CD4-positive, alpha-beta T cell treated with Interleukin-15 for 1 hour (primary cell): ENCODE measurements at regions not wholly inside any gene's neighbourhood (a gene's known extent, or its start where the extent isn't known, plus 50 kb on each side); places are given as distances from the start of the nearest gene placed in this dataset.
A peak's percentile ranks its signal among the peaks of the same experiment; 100 is the strongest.

ENCODE experiments used
- DNase-seq: peaks from one replicate; pipeline ENCODE4 v3.0.0-alpha.2; 2020

DNA sequence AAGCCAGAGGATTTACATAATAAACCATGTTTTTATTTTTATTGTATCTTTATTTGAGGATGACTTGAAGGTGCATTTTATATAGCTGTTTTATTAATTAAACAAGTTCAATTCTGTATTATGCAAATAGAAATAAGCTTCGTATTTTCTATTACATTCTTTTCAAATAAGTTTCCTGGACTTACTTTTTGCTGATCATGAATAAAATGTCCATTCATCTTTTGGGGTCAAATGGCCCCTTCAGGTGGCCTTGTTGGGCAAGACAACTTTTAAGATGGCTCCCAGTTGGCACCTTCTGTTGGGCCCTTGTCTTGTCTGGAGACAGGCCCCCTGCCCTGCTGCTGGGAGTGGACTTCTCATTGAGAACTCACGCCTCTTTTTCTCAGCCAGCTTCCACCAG is 654.6 kb upstream of the NOX3 start:
- DNase-seq = no peak

DNA sequence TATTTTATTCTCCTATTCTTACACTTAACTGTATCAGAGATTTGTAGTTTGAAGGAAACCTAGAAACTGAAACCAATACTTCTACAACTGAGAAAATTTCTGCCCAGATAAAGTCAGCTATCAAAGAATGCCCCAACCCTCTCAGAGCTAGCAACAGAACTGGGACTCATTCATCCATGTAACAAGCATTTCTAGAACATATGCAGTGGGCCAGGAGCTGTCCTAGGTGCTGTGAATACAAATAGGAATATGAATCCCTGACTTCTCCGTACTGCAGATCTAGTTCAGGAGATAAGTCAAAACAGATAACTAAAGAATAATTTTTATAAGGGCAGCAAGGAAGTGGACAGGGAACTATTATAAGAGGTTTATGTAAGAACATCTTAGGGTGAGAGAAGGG is 654.1 kb upstream of the NOX3 start:
- no peak for DNase-seq

DNA sequence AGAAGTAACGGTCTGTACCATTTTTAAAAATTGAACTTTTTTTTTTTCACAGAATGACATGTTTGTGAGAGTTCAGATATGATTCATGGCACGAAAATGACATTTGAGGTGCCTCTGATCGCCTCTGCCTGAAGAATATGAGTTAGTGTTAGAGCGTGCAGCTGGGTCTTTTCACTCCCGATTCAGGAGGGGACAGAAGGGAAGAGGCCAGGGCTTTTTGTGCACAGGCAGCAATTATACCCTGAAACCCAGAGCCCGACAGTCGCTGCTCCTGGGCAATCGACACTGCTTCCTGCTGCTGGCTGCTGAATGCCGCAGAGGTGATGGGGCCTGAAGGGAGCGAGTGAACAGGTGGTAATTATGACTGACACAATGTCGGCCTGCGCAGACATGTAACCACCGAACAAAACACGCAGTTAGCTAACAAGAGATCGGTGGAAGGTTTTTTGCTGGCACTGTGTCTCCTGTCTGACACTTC is 652.0 kb upstream of the NOX3 start:
- DNase-seq = no peak

DNA sequence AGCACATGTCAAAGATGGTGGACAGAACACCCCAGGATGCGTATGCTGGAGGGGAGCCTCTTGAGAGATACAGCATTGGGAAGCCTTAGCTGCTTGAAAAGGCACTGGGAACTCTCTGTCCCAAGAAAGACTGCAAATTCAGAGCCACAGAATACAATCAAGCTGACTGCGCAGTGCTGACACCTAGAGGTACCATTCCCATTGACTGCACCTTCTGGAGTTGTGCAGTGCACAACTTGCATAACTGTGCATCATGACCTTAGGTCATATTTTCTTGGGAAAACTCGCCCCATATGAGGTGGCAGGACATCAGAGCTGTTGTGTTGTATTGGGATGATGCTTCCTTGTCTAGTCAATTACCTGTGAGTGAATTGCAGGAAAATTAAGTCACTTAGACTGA is 646.5 kb upstream of the NOX3 start:
- no peak for DNase-seq

DNA sequence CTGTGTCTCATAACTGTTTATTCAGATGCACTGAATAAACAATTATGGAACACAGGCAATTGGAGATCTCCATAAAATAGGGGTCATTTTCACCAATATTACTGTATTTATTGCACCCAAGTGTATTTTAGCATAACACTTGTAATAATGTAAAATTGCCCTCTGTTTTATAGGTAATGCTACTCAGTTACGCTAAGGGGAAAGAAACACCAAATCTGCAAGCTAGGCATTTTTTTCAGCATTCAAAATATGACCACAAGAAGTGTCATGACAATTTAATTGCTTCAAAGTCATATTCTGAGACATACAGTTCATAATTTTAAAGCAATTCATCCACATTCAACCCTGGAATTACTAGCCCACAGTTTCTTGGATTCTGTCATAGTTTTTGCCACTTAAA is 643.2 kb upstream of the NOX3 start:
- DNase-seq = no peak

DNA sequence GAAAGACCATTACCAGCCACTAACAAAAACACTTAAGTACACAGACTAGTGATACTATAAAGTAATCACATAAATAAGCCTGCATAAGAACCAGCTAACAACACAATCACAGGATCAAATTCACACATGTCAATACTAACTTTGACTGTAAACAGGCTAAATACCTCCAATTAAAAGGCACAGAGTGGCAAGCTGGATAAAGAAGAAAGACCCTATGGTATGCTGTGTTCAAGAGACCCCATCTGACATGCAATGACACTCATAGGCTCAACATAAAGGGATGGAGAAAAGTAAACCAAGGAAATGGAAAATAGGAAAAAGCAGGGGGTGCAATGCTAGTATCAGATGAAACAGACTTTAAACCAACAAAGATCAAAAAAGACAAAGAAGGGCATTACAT is 631.8 kb upstream of the NOX3 start:
- DNase-seq = no peak

DNA sequence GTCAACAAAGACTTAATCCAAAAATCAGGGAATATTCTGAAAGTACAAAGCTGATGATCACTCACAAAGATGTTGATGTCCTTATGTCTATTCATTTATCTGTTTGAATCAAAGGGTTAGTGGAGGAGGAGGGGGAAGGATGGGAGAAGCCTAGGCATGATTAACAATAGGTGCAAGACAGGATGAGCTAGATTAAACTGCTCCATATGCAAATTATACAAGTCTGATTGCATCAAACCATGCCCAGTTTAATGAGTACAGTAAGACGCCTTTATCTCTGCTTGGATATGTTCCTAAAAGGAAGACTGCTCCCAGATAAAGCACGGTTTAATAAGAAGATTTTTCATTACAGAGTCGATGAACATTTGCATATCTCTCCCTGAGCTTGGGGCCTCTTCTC is 626.4 kb upstream of the NOX3 start:
- no peak for DNase-seq

DNA sequence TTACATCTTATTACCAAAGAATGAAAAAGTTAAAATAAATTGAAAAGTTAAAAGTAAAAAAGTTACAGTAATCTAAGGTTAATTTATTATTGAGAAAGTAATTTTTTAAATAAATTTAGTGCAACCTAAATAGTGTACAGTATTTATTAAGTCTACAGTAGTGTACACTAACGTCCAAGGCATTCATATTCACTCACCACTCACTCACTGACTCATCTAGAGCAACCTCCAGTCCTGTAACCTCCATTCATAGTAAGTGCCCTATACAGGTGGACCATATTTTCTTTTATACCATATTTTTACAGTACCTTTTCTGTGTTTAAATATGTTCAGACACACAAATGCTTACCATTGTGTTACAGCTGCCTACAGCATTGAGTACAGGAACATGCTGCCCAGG is 624.7 kb upstream of the NOX3 start:
- no peak for DNase-seq

DNA sequence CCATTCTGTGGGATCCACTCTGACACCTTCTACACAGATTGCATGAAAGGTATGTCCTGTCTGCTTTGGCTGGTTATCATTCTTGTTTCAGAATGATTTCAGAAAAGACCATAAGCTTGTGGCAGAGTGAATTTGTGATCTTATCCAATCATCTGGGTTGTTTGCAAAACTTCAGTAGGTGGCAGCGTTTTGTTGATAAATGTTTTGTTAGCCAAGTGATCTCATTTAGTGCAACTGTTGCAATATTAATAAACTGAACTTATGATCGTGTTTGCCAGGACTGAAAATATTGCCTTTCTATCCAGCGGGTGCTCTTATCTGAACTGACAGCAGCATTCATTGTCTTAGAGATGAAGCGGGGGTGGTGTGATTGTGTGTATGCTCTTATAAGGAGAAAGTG is 613.2 kb upstream of the NOX3 start:
- DNase-seq = no peak

DNA sequence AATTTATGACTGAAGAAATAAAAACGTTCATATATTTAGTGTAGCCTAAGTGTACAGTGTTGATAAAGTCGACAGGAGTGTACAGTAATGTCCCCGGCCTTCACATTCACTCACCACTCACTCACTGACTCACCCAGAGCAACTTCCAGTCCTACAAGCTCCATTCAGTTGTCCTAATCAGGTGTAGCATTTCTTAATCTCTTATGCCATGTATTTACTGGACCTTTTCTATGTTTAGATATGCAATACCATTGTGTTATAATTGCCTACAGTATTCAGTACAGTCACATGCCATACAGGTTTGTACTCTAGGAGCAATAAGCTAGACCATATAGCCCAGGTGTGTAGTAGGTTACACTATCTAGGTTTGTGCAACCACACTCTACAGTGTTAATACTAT is 610.2 kb upstream of the NOX3 start:
- no peak for DNase-seq

DNA sequence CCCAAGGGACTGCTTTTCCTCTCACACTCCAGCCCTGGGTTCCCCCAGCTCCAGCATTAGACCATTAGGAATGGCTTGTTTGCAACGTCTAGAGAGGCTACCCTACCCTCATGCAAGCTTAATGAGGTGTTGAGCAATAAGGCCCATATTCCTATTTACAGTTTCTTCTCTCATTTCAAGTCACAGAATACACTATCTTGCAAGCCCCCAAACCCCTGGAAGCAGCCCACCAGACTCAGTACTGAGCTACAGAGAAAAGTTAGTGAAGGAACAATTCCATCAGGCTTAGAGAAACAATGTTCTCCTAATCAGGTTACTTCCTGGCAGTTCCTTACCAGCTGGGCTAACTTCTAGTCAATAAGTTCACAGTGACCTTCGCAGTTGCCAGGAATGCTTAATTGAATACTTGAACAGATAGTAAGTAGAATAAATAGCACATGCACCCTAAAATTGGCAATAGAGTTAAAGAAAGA is 606.5 kb upstream of the NOX3 start:
- DNase-seq = no peak

DNA sequence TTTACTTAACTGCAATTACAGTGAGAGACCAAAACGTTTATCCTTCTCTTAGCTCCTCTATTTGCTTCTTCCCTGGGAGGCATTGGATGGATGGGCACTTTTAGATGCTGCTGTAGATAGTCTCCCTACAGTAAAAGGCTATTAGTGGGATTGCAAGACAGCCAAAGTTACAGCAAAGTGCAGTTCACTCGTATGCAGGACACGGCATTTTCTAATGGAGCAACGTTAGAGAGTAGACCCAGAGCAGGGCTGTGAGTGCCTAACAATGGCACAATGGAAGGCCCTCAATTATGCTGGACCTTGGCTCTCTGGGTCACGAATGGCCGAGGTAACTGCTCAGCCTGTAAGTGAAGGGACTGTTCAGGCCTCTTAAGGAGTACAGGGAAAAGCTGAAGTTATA is 605.8 kb upstream of the NOX3 start:
- no peak for DNase-seq

DNA sequence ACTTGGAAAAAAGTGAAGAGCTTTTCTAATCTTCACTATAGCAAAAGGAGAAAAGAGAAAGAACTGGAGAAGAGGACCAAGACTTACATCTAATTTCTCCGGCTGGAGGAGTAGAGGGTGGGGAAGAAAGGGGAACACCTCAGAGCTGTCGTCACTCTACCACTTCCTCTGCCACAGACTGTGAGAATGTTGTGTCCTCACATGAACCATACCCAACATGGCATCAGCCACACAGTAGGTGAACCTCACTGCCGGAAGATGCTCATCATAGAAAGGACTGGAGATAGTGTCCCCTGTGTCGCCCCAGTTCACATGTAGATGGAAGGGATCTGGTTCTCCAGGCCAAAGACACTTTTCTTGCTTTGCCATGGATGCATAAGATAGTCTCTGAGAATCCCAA is 604.4 kb upstream of the NOX3 start:
- DNase-seq = peak; percentile 35

DNA sequence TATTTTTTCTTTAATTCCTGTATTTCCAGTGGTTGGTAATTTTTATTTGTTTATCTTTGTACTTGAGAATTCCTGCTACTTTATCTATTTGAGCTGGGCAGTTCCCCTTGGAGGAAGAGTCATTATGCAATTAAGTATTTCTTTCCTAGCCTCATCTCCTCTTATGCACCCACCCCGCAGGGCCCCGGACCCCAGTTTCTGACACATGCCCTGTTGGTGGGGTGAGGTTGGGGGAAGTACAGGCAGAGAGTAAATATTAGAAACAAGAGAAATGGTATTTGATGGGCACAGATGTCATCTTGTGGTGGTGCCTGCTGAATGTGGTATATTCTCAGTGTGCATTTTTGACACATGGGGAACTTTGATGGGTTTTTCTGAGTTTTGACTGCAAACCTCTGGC is 602.7 kb upstream of the NOX3 start:
- no peak for DNase-seq

DNA sequence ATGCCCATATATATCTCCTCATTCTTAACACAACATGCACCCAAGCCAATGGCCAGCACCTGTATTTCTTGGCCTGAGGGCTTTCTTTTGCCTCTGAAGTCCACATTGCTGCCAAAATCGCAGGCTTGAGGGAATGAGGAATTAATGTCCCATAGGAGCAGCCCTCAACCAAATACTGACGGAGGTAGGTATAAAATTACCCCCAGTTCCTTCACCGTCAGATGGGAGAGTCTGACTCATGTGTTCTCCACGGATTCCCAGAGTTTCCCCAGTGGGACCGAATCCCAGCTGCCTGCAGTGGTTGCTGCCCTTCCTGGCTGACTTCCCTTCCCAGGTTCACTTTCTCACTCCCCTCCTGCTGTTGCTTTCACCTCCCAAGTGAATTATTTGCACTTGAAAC is 602.2 kb upstream of the NOX3 start:
- no peak for DNase-seq

DNA sequence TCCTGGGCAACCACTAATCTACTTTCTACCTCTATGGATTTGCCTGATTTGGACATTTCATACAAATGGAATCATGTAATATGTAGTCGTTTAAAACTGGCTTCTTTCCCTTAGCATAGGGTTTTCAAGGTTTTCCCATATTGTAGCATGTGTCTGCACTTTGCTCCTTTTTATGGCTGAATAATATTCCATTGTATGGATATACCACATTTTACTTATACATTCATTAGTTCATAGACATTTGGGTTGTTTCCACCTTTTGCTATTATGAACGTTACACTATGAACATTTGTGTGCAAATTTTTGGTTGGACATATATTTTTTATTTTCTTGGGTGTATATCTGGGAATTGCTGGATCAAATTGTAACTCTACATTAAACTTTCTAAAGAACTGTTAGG is 600.4 kb upstream of the NOX3 start:
- DNase-seq = no peak

DNA sequence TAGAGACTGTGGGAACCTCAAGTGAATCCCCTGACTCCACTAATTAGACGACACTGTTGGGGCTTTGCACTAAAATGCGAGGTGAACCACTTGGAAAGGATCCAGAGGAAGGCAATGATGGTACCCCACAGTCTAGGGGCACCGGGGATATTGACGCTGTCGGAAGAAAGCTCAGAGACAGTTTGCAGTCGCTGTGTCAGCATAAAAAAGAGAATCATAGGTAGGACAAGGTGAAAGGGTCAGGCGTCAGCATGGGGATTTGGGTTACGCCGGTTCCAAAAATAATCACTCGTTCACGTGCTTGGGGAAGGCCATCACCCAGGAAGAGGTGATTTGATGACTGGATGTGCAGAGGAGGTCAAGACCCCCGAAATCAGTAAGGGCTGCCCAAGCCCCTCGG is 598.0 kb upstream of the NOX3 start:
- no peak for DNase-seq

DNA sequence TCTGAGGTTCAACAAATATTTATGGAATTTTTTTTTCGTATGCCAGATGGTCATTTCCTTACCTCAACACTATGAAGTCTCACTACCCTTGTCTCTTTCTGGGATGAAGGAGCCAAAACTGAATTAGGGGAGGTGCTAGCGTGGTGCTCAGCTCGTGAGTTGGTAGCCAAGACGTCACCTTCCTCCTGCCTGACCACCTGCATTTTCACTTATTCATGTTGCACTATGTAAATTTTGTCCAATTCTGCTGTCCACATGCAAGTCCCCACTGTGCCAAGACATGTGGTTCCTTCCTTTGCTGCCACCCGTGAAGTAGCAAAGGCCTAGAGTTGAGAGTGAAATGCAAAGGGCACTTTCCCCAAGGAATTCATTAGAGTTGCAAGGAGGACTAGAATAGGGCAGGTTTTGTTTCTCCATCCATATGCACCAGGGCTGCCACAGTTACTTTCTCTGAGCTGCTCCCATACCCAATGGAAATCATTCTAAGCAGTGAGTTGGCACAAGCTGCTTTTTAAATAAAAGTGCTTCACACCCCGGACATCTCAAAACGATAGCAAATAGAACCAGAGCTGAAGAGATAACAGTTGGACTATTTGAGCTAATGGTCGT is 591.3 kb upstream of the NOX3 start:
- DNase-seq = no peak

DNA sequence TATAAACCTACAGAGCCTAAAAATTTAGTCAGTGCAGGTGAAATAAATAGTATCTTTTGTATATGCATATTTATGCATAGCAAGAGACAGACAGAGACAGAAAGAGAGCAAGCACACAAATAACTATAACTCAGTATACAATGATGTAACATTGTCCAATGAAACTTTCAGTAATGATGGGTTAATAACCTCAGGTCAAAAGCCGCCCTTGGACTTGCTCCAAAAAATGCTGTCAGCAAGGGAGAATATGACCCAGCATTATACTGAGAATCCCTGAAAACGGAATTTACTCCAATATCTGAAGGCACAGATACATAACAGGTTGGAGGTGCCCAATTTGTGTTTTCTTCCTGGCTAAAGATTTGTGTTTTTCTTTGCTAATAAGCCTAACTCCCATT is 590.6 kb upstream of the NOX3 start:
- DNase-seq = no peak

DNA sequence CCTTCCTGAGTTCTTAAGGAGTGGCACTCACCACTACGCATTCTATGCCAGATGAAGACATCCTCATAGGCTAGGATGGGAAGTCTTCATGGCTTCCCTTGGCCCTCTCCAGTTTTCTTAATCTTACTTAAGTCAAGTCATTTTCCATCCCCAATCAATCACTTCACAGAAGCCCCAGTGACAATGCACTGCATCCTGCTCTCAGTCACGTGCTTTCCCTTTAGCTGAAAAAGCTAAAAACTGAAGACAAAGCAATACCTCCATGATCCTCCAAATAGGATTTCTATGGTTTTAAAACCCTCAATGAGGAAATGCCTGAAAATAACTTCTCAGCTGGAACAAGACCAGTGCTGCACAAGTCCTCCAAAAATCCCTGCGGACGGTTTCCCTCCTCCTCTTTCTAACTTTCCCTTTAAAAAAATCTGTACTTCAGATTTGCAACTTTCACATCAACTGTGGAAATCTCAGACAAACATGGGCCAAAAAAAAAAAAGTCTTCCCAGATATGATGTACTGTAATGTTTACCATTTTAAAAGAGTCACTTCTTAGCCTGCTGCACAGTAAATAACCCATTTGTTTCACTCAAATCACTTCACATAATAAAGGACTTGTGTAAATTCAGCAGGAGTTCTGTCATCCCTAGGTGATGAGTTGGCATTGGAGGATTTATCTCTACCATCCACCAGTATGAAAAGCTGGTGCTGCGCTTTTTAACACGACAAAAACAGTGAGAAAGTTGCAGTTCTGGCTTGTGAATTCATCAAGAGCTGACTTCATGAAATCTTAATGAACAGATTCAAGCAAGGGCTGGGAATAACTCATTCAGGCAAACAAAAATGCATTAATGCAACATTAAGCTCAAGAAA is 590.0 kb upstream of the NOX3 start:
- DNase-seq = no peak

DNA sequence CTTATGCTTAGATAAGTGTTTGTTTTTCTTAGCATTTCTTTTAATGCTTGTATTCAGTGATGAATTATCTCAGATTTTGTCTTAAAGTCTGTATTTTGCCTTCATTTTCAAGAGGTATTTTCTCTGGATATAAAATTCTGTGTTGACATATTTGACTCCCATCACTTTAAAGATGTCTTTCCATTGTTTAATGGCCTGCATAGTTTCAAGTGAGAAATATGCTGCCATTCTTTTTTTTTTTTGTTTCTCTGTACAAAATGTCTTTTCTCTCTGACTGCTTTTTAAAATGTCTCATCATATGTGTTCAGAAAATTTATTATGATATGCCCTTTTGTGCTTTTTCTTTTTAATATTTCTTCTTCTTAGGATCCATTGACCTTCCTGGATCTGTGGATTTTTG is 578.0 kb upstream of the NOX3 start:
- no peak for DNase-seq

DNA sequence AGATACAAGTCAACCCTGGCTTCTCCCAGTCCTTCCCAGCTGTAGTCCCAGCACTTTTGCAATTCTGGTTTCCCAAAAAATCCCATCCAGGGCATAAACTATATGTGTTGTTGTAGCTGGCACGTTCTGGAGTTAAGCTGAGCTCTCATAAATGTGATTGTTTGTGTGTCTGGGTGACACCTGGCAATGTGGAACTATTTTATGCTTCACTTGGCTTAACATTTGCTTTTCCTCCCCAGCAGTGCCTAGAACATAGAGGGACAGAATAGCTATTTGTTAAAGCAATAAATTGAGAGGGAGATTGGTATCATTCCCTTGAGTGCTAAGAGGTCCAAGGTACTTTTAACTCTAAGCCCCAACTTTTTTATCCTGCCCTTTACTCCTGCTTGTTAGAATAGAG is 575.9 kb upstream of the NOX3 start:
- no peak for DNase-seq

DNA sequence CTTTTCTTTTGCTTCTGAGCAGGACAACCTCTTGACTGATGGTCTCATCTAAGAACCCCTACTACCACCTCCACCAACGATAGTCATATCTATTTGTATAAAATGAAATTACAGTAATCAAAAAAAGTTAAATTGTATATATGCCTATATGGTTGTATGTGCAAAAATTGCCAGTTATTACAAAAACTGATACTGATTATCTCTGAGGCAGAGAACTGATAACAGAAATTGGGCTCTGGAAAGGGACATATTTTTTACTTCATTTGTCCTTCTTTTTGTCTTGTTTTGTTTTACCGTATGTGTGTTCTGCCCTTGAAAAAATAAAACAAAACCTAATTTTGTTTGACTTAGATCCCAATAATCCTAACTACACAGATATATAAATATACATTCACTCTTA is 574.4 kb upstream of the NOX3 start:
- DNase-seq = no peak

DNA sequence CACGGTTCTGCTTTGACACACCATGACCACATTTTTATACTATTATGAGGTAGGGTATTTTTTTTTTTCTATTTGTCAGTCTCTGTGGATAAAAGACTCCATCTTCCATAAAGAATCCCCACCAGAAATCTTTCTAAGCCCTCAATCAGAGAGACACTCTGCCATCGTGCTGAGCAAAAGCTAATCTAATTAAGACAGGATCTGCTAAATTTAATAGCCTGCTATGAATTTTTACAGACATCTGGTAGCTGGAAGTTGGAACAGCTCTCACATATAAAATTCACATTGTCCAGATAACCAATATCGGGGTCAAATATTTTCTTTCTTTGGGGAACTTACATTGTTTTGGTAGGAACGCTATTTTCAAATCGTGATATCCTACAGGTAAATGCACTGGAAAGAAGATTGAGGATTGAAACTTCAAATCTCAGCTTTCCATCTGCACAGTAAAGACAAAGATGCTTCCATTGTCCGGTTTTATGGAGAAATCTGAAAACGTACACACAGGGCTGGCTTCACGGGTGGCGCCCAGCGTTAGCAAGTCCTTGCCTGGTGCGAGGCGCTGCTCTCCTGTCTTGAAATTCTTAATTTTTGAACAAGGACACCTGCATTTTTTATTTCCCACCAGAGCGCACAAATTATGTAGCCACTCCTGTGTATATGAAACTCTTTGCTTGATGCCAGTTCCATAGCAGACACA is 573.8 kb upstream of the NOX3 start:
- no peak for DNase-seq
